Endothelial cell (in vitro differentiated cells): ENCODE measurements at regions not wholly inside any gene's neighbourhood (a gene's known extent, or its start where the extent isn't known, plus 50 kb on each side); places are given as distances from the start of the nearest gene placed in this dataset.

Experiments used
- DNase-seq: peaks from one replicate; pipeline ENCODE4 v3.0.0; 2021; ENCODE audit warnings: low spot score
- H3K27ac Mint-ChIP-seq: one replicate; pipeline ENCODE4 v1.8.0; 2021; ENCODE audit warnings: mixed read lengths, inconsistent platforms; ENCODE audit not compliant: unreplicated experiment
- H3K27me3 Mint-ChIP-seq: one replicate; pipeline ENCODE4 v1.8.0; 2021; ENCODE audit warnings: mild to moderate bottlenecking, moderate library complexity, mixed read lengths, inconsistent platforms; ENCODE audit not compliant: unreplicated experiment
- H3K36me3 Mint-ChIP-seq: one replicate; pipeline ENCODE4 v1.8.0; 2021; ENCODE audit warnings: mild to moderate bottlenecking, low read depth, mixed read lengths, inconsistent platforms; ENCODE audit not compliant: unreplicated experiment
- H3K4me1 Mint-ChIP-seq: one replicate; pipeline ENCODE4 v1.8.0; 2021; ENCODE audit warnings: mild to moderate bottlenecking, mixed read lengths, inconsistent platforms; ENCODE audit not compliant: unreplicated experiment
- H3K4me3 Mint-ChIP-seq: one replicate; pipeline ENCODE4 v1.8.0; 2021; ENCODE audit warnings: mild to moderate bottlenecking, mixed read lengths, inconsistent platforms; ENCODE audit not compliant: unreplicated experiment
- H3K9me3 Mint-ChIP-seq: one replicate; pipeline ENCODE4 v1.8.0; 2021; ENCODE audit warnings: mixed read lengths, inconsistent platforms; ENCODE audit not compliant: unreplicated experiment
- TF ChIP-seq, protein P1 (sequence below): fragments of 200-600 bp; sonication (generic); IDR thresholded peaks from one replicate; pipeline ENCODE4 v1.5.0; 2021; ENCODE audit warnings: antibody characterized with exemption; ENCODE audit not compliant: unreplicated experiment

DNA sequence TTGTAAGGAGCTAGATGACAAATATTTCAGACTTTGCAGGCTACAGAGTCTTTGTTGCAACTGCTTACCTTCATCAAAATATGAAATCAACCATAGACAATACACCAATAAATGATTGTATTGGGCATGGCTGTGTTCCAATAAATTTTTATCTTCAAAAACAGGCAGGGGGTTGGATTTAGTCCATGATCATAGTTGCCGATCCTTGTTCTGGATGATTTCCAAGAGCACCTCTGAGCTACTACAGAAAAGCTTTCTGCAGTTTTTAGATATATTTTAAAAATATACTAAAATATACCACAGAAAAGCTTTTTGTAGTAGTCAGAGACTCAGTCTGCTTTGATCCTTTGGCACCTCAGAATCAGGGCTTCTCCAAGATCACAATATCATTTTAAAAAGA is 145.0 kb downstream of the HTR1B start:
- DNase-seq, result no peak
- Mint-ChIP-seq H3K27me3 (no peaks in the 10 kb centered on the region), H3K36me3 (no peaks in the 10 kb centered on the region), H3K4me3 (no peak overlapping the region), H3K27ac (no peak overlapping the region), H3K9me3 (no peaks in the 10 kb centered on the region), H3K4me1 (no peaks in the 10 kb centered on the region)
- TF ChIP-seq, protein P1, sequence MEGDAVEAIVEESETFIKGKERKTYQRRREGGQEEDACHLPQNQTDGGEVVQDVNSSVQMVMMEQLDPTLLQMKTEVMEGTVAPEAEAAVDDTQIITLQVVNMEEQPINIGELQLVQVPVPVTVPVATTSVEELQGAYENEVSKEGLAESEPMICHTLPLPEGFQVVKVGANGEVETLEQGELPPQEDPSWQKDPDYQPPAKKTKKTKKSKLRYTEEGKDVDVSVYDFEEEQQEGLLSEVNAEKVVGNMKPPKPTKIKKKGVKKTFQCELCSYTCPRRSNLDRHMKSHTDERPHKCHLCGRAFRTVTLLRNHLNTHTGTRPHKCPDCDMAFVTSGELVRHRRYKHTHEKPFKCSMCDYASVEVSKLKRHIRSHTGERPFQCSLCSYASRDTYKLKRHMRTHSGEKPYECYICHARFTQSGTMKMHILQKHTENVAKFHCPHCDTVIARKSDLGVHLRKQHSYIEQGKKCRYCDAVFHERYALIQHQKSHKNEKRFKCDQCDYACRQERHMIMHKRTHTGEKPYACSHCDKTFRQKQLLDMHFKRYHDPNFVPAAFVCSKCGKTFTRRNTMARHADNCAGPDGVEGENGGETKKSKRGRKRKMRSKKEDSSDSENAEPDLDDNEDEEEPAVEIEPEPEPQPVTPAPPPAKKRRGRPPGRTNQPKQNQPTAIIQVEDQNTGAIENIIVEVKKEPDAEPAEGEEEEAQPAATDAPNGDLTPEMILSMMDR, result no peak

DNA sequence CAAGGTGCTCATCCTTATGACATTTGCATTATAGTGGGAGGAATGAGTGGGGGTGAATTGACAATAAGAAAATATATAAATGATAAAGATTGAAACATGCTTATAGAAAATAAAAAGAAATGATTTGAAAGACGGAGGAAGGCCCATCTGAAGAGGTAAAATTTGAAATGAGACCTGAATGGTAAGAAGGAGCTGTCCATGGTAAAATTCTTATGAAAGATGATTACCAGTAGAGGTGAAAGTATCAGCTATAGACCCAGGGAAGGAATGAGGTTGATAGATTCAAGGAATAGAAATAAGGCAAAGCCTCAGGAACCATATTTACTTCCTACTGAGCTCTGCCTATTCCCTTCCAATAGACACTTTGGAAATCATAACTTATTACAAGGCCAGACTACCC is 149.7 kb downstream of the HTR1B start:
- TF ChIP-seq, protein P1, result no peak
- no peaks in the 10 kb centered on the region for H3K27me3 Mint-ChIP-seq
- no peaks in the 10 kb centered on the region for H3K36me3 Mint-ChIP-seq
- no peaks in the 10 kb centered on the region for H3K4me1 Mint-ChIP-seq
- H3K9me3 Mint-ChIP-seq, result no peaks in the 10 kb centered on the region
- no peak for DNase-seq
- H3K4me3 Mint-ChIP-seq, result no peak overlapping the region
- H3K27ac Mint-ChIP-seq, result no peak overlapping the region

DNA sequence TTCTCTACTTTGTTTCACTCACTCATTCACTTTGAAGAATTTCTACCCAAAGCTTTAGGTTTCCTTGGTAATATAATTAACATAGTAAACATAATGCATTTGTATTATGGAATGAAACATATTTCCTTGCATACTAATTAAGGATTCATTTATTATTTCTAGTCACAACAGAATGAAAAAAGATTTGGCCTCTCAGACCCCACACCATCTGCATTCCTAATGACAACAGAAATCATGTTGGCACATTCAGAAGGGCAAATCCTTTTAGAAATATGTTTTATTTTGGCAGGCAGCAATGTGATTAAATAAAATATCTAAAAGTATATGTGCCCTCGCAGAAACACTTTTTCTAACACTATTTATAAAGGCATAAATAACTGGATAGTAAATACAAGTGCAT is 163.4 kb downstream of the HTR1B start:
- H3K27me3 Mint-ChIP-seq, result no peaks in the 10 kb centered on the region
- H3K36me3 Mint-ChIP-seq, result no peaks in the 10 kb centered on the region
- no peak for DNase-seq
- TF ChIP-seq, protein P1, result no peak
- H3K27ac Mint-ChIP-seq, result no peak overlapping the region
- H3K9me3 Mint-ChIP-seq, result no peaks in the 10 kb centered on the region
- no peaks in the 10 kb centered on the region for H3K4me1 Mint-ChIP-seq
- no peak overlapping the region for H3K4me3 Mint-ChIP-seq

GRCh38 chr6:77298283-77298682 is 165.0 kb downstream of the HTR1B start:
- H3K4me3 Mint-ChIP-seq, result no peak overlapping the region
- peaks cover 2% of the 10 kb centered on the region for H3K4me1 Mint-ChIP-seq
- no peaks in the 10 kb centered on the region for H3K36me3 Mint-ChIP-seq
- DNase-seq, result no peak
- no peak overlapping the region for H3K27ac Mint-ChIP-seq
- TF ChIP-seq, protein P1, result no peak
- H3K9me3 Mint-ChIP-seq, result no peaks in the 10 kb centered on the region
- no peaks in the 10 kb centered on the region for H3K27me3 Mint-ChIP-seq

DNA sequence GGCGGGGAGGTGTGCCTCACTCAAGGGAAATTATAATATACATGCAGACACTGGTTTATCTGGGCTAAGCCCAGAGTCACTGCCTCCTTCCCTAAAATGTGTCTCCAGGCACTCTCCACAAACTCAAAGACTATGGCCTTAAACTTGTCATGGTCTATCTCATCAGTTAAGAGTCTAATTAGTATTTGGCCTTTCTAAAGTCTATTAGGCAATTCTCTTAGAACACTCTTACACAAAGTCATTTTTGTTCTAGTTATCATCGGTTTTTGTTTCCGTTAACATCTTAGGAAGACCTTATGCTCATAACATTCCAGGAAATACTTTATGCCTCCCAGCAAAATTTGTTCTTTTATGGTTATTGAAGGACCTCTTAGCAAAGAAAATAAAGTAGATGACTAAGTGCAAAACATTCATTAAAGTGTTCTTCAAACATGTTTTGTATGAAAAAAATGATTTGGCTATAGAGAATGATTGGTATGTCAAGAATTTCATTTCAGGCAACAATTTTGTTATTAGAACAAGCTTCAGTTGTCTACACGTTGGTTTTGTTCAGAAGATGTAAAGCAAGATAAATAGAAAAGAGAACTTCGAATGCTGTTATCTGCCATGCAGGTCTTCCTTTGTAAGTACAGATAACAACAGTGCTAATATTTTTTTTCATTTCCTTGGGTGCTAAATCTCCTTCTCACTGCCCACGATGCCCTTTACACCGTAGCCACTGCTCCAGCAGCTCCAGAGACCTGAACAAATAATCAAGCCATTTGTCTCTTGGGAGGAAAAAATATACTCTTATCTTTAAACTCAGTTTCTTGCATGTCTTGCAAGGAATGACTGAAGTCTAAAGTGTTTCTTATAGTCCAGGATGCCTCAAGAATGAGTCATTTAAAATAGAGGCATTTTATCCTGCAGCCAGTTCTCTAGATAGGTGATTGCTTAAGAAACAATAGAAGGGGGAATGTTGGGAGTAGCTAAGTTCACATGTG is 170.4 kb downstream of the HTR1B start:
- Mint-ChIP-seq H3K27me3 (no peaks in the 10 kb centered on the region), H3K27ac (no peak overlapping the region), H3K36me3 (no peaks in the 10 kb centered on the region), H3K4me1 (peaks cover 10% of the 10 kb centered on the region), H3K9me3 (no peaks in the 10 kb centered on the region), H3K4me3 (no peak overlapping the region)
- no peak for DNase-seq
- TF ChIP-seq, protein P1, result no peak
